GM12891 (cell line): ENCODE measurements at regions not wholly inside any gene's neighbourhood (a gene's known extent, or its start where the extent isn't known, plus 50 kb on each side); places are given as distances from the start of the nearest gene placed in this dataset.

Experiments
- POLR2A ChIP-seq: IDR thresholded peaks from 2 replicates; pipeline ENCODE4 v1.6.1; 2011; ENCODE audit warnings: low read depth, low read length, control low read depth
- TAF1 ChIP-seq: IDR thresholded peaks from 2 replicates; pipeline ENCODE4 v1.6.1; 2011; ENCODE audit warnings: low read depth, low read length, control low read depth

DNA sequence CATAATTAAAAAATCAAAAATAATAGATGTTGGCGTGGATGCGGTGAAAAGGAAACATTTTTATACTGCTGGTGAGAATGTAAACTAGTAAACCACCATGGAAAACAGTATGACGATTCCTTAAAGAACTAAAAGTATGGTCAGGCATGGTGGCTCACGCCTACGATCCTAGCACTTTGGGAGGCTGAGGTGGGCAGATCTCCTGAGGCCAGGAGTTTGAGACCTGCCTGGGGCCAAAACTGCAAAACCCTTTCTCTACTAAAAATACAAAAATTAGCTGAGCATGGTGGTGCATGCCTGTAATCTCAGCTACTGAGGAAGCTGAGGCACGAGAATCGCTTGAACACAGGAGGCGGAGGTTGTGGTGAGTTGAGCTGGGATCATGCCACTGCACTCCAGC, 195.7 kb upstream of the BMP4 start:
- TF ChIP-seq TAF1, result no peak
- TF ChIP-seq POLR2A, result no peak
